GM06990 (cell line): ENCODE measurements at regions not wholly inside any gene's neighbourhood (a gene's known extent, or its start where the extent isn't known, plus 50 kb on each side); places are given as distances from the start of the nearest gene placed in this dataset.

Experiments used
- DNase-seq: peaks from one replicate; pipeline ENCODE4 v3.0.0-alpha.2; 2011; ENCODE audit not compliant: insufficient read length; ENCODE audit errors: extremely low read depth
- H3K27me3 ChIP-seq: replicated peaks from 2 replicates; pipeline ENCODE4 v1.6.0; 2011; ENCODE audit warnings: low read length; ENCODE audit not compliant: control insufficient read depth, insufficient read depth
- H3K36me3 ChIP-seq: 2 replicates; pipeline ENCODE4 v1.5.1; 2011; ENCODE audit warnings: low read length; ENCODE audit not compliant: control insufficient read depth, insufficient read depth
- H3K4me3 ChIP-seq: replicated peaks from 2 replicates; pipeline ENCODE4 v1.5.1; 2011; ENCODE audit warnings: low read depth, mild to moderate bottlenecking, control low read depth, low read length
- CTCF ChIP-seq: IDR thresholded peaks from 2 replicates; pipeline ENCODE4 v1.5.1; 2011; ENCODE audit warnings: low read length, control low read depth, mild to moderate bottlenecking, inconsistent platforms; ENCODE audit not compliant: insufficient read depth, poor library complexity, severe bottlenecking

- Histone ChIP-seq H3K36me3 (no peaks in the 10 kb centered on the region), H3K27me3 (no peaks in the 10 kb centered on the region; the same call in none of the 2 replicates), H3K4me3 (no peak overlapping the region)
- no peak for TF ChIP-seq CTCF
- no peak for DNase-seq
Observed at GRCh38 chr13:21228738-21229137, 52.3 kb downstream of the MRPL57 start.

GRCh38 chr13:21229241-21230024, 53.0 kb downstream of the MRPL57 start:
- no peak for DNase-seq
- TF ChIP-seq CTCF = no peak
- no peaks in the 10 kb centered on the region for H3K36me3 ChIP-seq
- H3K27me3 ChIP-seq = no peaks in the 10 kb centered on the region; the same call in none of the 2 replicates
- H3K4me3 ChIP-seq = no peak overlapping the region

GRCh38 chr13:21230516-21230915, 54.1 kb downstream of the MRPL57 start:
- no peak for TF ChIP-seq CTCF
- Histone ChIP-seq H3K27me3 (no peaks in the 10 kb centered on the region; the same call in 1 of the 2 replicates), H3K36me3 (no peaks in the 10 kb centered on the region), H3K4me3 (no peak overlapping the region)
- no peak for DNase-seq

GRCh38 chr13:21231426-21231940, 55.0 kb downstream of the MRPL57 start:
- no peak for TF ChIP-seq CTCF
- no peaks in the 10 kb centered on the region for H3K36me3 ChIP-seq
- H3K4me3 ChIP-seq = no peak overlapping the region
- DNase-seq = no peak
- H3K27me3 ChIP-seq = no peaks in the 10 kb centered on the region

- Histone ChIP-seq H3K27me3 (no peaks in the 10 kb centered on the region), H3K4me3 (no peak overlapping the region), H3K36me3 (no peaks in the 10 kb centered on the region)
- DNase-seq = no peak
- TF ChIP-seq CTCF = no peak
Observed at GRCh38 chr13:21232196-21232595, 55.7 kb downstream of the MRPL57 start.
